HepG2 (cell line): ENCODE measurements at regions not wholly inside any gene's neighbourhood (a gene's known extent, or its start where the extent isn't known, plus 50 kb on each side); places are given as distances from the start of the nearest gene placed in this dataset.
A peak's percentile ranks its signal among the peaks of the same experiment; 100 is the strongest.

Source experiments
- ATAC-seq: fragments of 200-7000 bp; cut with Tn5 transposase; 3 replicates; pipeline ENCODE4 v1.9.1; 2020; ENCODE audit warnings: mild to moderate bottlenecking, moderate library complexity
- BruUV-seq: library from RNA; stranded (reverse); fragments of 400-500 nt; replicated peaks from 2 replicates; lab custom pipeline; 2021; lab: Mats Ljungman, UMichigan
- CTCF ChIA-PET: fragments of 300-600 bp; formaldehyde crosslinking; extraction: SDS; loops from one replicate; lab custom pipeline; 2021; ENCODE audit warnings: low total read pairs, inconsistent platforms, low intra/inter-chr PET ratio; lab: Yijun Ruan, JAX
- POLR2A ChIA-PET: fragments of 350-600 bp; sonication (Branson Sonifier 250); formaldehyde crosslinking; loops from one replicate; lab custom pipeline; 2020; ENCODE audit warnings: antibody characterized with exemption, inconsistent platforms; lab: Yijun Ruan, JAX
- DNase-seq: peaks from one replicate; pipeline ENCODE4 v3.0.0-alpha.2; 2015; ENCODE audit warnings: low spot score
- FAIRE-seq: peaks from 3 replicates; lab custom pipeline; 2011; peaks lifted over from hg19 to GRCh38; lab: Jason Lieb, UNC
- H2AFZ ChIP-seq: one replicate; pipeline ENCODE4 v1.6.1; 2011; ENCODE audit warnings: low read length, inconsistent platforms
- H3K27ac ChIP-seq: fragments of 300-600 bp; 3 replicates; pipeline ENCODE4 v1.8.0; 2011; ENCODE audit warnings: mixed run types, mild to moderate bottlenecking, mixed read lengths, low read length, inconsistent platforms; ENCODE audit not compliant: insufficient read depth; ENCODE audit errors: extremely low read length
- H3K27me3 ChIP-seq, 2 experiments: fragments of 200-600 bp in 1 of 2; 2 replicates in 1 of 2; 3 replicates in 1 of 2; pipeline versions ENCODE4 v1.6.0 to v1.8.0; 2011; ENCODE audit warnings: low read length in 2 of 2, mild to moderate bottlenecking in 2 of 2, moderate library complexity in 2 of 2, inconsistent platforms in 1 of 2; ENCODE audit not compliant: insufficient read depth in 2 of 2, control insufficient read depth in 1 of 2
- H3K36me3 ChIP-seq, 2 experiments: fragments of 200-600 bp in 1 of 2; replicated peaks in 1 of 2; 2 replicates in 1 of 2; 3 replicates in 1 of 2; pipeline versions ENCODE4 v1.5.1 to v1.8.0; 2011; ENCODE audit warnings: low read length in 2 of 2, inconsistent platforms in 1 of 2; ENCODE audit not compliant: insufficient read depth in 2 of 2, control insufficient read depth in 1 of 2
- H3K4me1 ChIP-seq: 2 replicates; pipeline ENCODE4 v1.5.1; 2012; ENCODE audit warnings: low read length, inconsistent platforms; ENCODE audit not compliant: insufficient read depth
- H3K4me2 ChIP-seq: 2 replicates; pipeline ENCODE4 v1.6.0; 2011; ENCODE audit warnings: low read depth, low read length, inconsistent platforms
- H3K4me3 ChIP-seq, 3 experiments: fragments of 200-600 bp in 1 of 3; sonication (generic), shearing (Covaris generic) in 1 of 3; replicated peaks in 1 of 3; 2 replicates each; pipeline ENCODE4 v1.5.1; 2011 to 2016; ENCODE audit warnings: low read length in 3 of 3, inconsistent platforms in 2 of 3, low read depth in 2 of 3, mild to moderate bottlenecking in 2 of 3, control low read depth in 1 of 3, mixed read lengths in 1 of 3; ENCODE audit not compliant: insufficient read depth in 1 of 3
- H3K79me2 ChIP-seq: one replicate; pipeline ENCODE4 v1.6.1; 2011; ENCODE audit warnings: low read length, inconsistent platforms; ENCODE audit not compliant: insufficient read depth
- H3K9ac ChIP-seq: 2 replicates; pipeline ENCODE4 v1.6.0; 2011; ENCODE audit warnings: mild to moderate bottlenecking, low read depth, low read length, inconsistent platforms; ENCODE audit not compliant: insufficient read depth
- H3K9me3 ChIP-seq: 2 replicates; pipeline ENCODE4 v1.5.1; 2012; ENCODE audit warnings: mild to moderate bottlenecking, low read length
- H4K20me1 ChIP-seq: 2 replicates; pipeline ENCODE4 v1.6.0; 2011; ENCODE audit warnings: inconsistent platforms, mild to moderate bottlenecking, low read length, moderate library complexity; ENCODE audit not compliant: insufficient read depth
- CERS6 ChIP-seq: sonication (generic); formaldehyde crosslinking; IDR thresholded peaks from 2 replicates; pipeline ENCODE4 v1.5.0; 2020; ENCODE audit warnings: missing genetic modification reagents
- FOXJ3 ChIP-seq: sonication (generic); formaldehyde crosslinking; IDR thresholded peaks from 2 replicates; pipeline ENCODE4 v1.4.0; 2020; ENCODE audit warnings: missing genetic modification reagents, mild to moderate bottlenecking, borderline replicate concordance
- HMG20A ChIP-seq: IDR thresholded peaks from 2 replicates; pipeline ENCODE4 v1.6.1; 2016; ENCODE audit warnings: borderline replicate concordance
- NFIB ChIP-seq: sonication (generic); formaldehyde crosslinking; IDR thresholded peaks from 2 replicates; pipeline ENCODE4 v1.9.0; 2021; ENCODE audit warnings: missing genetic modification reagents, mild to moderate bottlenecking, borderline replicate concordance
- PHF21A ChIP-seq: sonication (generic); formaldehyde crosslinking; IDR thresholded peaks from 2 replicates; pipeline ENCODE4 v1.5.0; 2020; ENCODE audit warnings: mild to moderate bottlenecking, missing genetic modification reagents
- POGZ ChIP-seq: sonication (generic); formaldehyde crosslinking; IDR thresholded peaks from 2 replicates; pipeline ENCODE4 v1.4.0; 2020; ENCODE audit warnings: mild to moderate bottlenecking, missing genetic modification reagents
- RARG ChIP-seq: sonication (generic); formaldehyde crosslinking; IDR thresholded peaks from 2 replicates; pipeline ENCODE4 v1.4.0; 2020; ENCODE audit warnings: low read depth, mild to moderate bottlenecking, missing genetic modification reagents
- SIX4 ChIP-seq: sonication (generic); formaldehyde crosslinking; IDR thresholded peaks from 2 replicates; pipeline ENCODE4 v1.4.0; 2020; ENCODE audit warnings: missing genetic modification reagents
- TFDP1 ChIP-seq: IDR thresholded peaks from 2 replicates; pipeline ENCODE4 v1.6.1; 2016; ENCODE audit warnings: missing compliant biosample characterization, missing genetic modification reagents, borderline replicate concordance
- ZFP41 ChIP-seq: sonication (generic); formaldehyde crosslinking; IDR thresholded peaks from 2 replicates; pipeline ENCODE4 v1.4.0; 2020; ENCODE audit warnings: mild to moderate bottlenecking, missing genetic modification reagents, borderline replicate concordance
- ZMYM4 ChIP-seq: sonication (generic); formaldehyde crosslinking; IDR thresholded peaks from 2 replicates; pipeline ENCODE4 v1.8.1; 2023; ENCODE audit warnings: mild to moderate bottlenecking, missing genetic modification reagents
- ZNF441 ChIP-seq: sonication (generic); formaldehyde crosslinking; IDR thresholded peaks from 2 replicates; pipeline ENCODE4 v1.7.0; 2021; ENCODE audit warnings: missing genetic modification reagents, borderline replicate concordance
- ZNF775 ChIP-seq: sonication (generic); formaldehyde crosslinking; IDR thresholded peaks from 2 replicates; pipeline ENCODE4 v1.4.0; 2020; ENCODE audit warnings: missing genetic modification reagents, mild to moderate bottlenecking, moderate library complexity, borderline replicate concordance
- ZNF790 ChIP-seq: sonication (generic); formaldehyde crosslinking; IDR thresholded peaks from 2 replicates; pipeline ENCODE4 v1.8.0; 2022; ENCODE audit warnings: missing genetic modification reagents, mild to moderate bottlenecking, borderline replicate concordance
- ZNF792 ChIP-seq: IDR thresholded peaks from 2 replicates; pipeline ENCODE4 v1.6.1; 2016
- WGBS: methylation state at CpG from one replicate; pipeline ENCODE4 v1.1.6; 2017; ENCODE audit warnings: low lambda C conversion rate; 5-methylcytosine and 5-hydroxymethylcytosine counted together
- in situ Hi-C: cut with HindIII; loops from 2 replicates; pipeline ENCODE4 v1.10.0; 2017; ENCODE audit warnings: low pct_unique_long_range_greater_than_20kb; ENCODE audit not compliant: extremely low pct_ligation_motif_present
- intact Hi-C: fragments of 100-400 bp; cut with micrococcal nuclease; formaldehyde crosslinking; loops from one replicate; pipeline ENCODE4 v1.10.0; 2022; ENCODE audit not compliant: unreplicated experiment
- TF ChIP-seq, protein P1 (sequence below): sonication (generic); formaldehyde crosslinking; IDR thresholded peaks from 2 replicates; pipeline ENCODE4 v1.5.1; 2020; ENCODE audit warnings: missing genetic modification reagents, mild to moderate bottlenecking, borderline replicate concordance
- TF ChIP-seq, protein P2 (sequence below): sonication (generic); formaldehyde crosslinking; IDR thresholded peaks from 2 replicates; pipeline ENCODE4 v1.5.0; 2020; ENCODE audit warnings: mild to moderate bottlenecking, missing genetic modification reagents
- TF ChIP-seq, protein P3 (sequence below): sonication (generic); formaldehyde crosslinking; IDR thresholded peaks from 2 replicates; pipeline ENCODE4 v1.4.0; 2020; ENCODE audit warnings: mild to moderate bottlenecking, missing genetic modification reagents

GRCh38 chr2:222792001-222792611 is 68.7 kb upstream of the ACSL3 start:
- DNase-seq: no peak
- Histone ChIP-seq H3K79me2 (no peaks in the 10 kb centered on the region), H3K4me3 (no peak overlapping the region), H3K9ac (no peak overlapping the region), H3K36me3 (no peaks in the 10 kb centered on the region), H3K27ac (no peak overlapping the region), H3K4me2 (peak overlapping the region; percentile 5; the same call in 1 of the 2 replicates), H3K4me1 (peaks cover 70% of the 10 kb centered on the region), H2AFZ (no peak overlapping the region), H3K27me3 (no peaks in the 10 kb centered on the region), H4K20me1 (no peaks in the 10 kb centered on the region), H3K9me3 (no peaks in the 10 kb centered on the region)
- CTCF ChIA-PET: no interaction called here
- ATAC-seq: no peak
- WGBS: 81% methylated on average over 14 of the region's 14 CpGs
- POLR2A ChIA-PET: interaction anchor here (0.7 kb wide), 1 partner anchor 152 kb away, joined by 5 read pairs; no protein-coding TSS in a partner anchor
- intact Hi-C loops (no loop called here), in situ Hi-C loops (no loop called here)
- BruUV-seq: no TSS peak
- no peak for FAIRE-seq
- TF ChIP-seq ZNF441 (CRISPR knock-in tag) (0 out of 2 replicates have a peak, but pooled peaks have one; percentile 41), CERS6 (CRISPR knock-in tag) (no peak), RARG (CRISPR knock-in tag) (no peak), HMG20A (no peak), SIX4 (no peak), TFDP1 (no peak), ZMYM4 (CRISPR knock-in tag) (no peak), ZNF792 (no peak), FOXJ3 (CRISPR knock-in tag) (no peak), ZNF790 (CRISPR knock-in tag) (no peak), ZFP41 (CRISPR knock-in tag) (no peak), ZNF775 (CRISPR knock-in tag) (no peak), PHF21A (CRISPR knock-in tag) (no peak), POGZ (CRISPR knock-in tag) (peak; percentile 38; the same call in 1 of the 2 replicates), NFIB (CRISPR knock-in tag) (no peak)
- TF ChIP-seq, protein P1, sequence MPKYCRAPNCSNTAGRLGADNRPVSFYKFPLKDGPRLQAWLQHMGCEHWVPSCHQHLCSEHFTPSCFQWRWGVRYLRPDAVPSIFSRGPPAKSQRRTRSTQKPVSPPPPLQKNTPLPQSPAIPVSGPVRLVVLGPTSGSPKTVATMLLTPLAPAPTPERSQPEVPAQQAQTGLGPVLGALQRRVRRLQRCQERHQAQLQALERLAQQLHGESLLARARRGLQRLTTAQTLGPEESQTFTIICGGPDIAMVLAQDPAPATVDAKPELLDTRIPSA (CRISPR knock-in tag): no peak
- TF ChIP-seq, protein P2, sequence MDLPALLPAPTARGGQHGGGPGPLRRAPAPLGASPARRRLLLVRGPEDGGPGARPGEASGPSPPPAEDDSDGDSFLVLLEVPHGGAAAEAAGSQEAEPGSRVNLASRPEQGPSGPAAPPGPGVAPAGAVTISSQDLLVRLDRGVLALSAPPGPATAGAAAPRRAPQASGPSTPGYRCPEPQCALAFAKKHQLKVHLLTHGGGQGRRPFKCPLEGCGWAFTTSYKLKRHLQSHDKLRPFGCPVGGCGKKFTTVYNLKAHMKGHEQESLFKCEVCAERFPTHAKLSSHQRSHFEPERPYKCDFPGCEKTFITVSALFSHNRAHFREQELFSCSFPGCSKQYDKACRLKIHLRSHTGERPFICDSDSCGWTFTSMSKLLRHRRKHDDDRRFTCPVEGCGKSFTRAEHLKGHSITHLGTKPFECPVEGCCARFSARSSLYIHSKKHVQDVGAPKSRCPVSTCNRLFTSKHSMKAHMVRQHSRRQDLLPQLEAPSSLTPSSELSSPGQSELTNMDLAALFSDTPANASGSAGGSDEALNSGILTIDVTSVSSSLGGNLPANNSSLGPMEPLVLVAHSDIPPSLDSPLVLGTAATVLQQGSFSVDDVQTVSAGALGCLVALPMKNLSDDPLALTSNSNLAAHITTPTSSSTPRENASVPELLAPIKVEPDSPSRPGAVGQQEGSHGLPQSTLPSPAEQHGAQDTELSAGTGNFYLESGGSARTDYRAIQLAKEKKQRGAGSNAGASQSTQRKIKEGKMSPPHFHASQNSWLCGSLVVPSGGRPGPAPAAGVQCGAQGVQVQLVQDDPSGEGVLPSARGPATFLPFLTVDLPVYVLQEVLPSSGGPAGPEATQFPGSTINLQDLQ (CRISPR knock-in tag): no peak
- TF ChIP-seq, protein P3, sequence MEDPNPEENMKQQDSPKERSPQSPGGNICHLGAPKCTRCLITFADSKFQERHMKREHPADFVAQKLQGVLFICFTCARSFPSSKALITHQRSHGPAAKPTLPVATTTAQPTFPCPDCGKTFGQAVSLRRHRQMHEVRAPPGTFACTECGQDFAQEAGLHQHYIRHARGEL (CRISPR knock-in tag): no peak
